ENCODE measurements at regions not wholly inside any gene's neighbourhood (a gene's known extent, or its start where the extent isn't known, plus 50 kb on each side); places are given as distances from the start of the nearest gene placed in this dataset.

DNA sequence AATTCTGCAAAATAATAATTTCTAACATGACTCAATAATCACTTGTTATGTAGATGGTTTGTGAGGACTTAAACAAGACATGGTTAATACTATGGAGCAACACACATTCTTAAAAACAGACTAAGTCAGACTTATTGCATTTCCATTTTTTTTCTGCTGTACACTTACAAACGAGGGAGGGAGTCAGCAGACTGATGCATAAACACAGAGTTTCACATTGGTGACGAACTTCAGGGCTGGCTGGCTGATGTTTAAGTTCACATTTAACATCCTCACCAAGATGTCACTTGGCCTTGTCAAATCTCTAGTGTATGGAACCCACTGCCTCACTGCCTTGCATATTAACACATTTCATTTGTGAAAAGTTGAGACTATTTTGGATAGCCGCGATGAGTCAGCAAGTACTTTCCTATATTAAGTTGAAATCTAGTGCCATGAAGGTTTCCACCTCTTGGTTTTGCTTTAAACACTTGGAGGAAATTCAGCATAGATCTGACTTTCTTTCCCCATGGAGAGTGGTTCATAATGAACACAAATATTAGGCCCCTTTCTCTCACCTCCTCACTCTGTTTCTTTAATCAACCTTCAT lies 337.5 kb upstream of the RUNX1 start:
- TF ChIP-seq CTCF (IDR thresholded peaks at IDR 0.05; ENCODE audit: extremely low read depth in 1 of 2, insufficient read depth in 1 of 2, low read depth in 1 of 2, low read length in 2 of 2) (no peak), EZH2 (IDR thresholded peaks at IDR 0.05; ENCODE audit: borderline replicate concordance, low read depth, low read length, severe bottlenecking) (no peak), POLR2AphosphoS5 (IDR thresholded peaks at IDR 0.05; ENCODE audit: insufficient read depth, low read depth, low read length) (no peak)

Measured in endothelial cell of umbilical vein (primary cell).